ENCODE measurements at regions not wholly inside any gene's neighbourhood (a gene's known extent, or its start where the extent isn't known, plus 50 kb on each side); places are given as distances from the start of the nearest gene placed in this dataset.

GRCh38 chr2:53543083-53543482, 224.5 kb upstream of the CHAC2 start:
- no peak for TF ChIP-seq CTCF (IDR thresholded peaks at IDR 0.05; ENCODE audit: control insufficient read depth, extremely low read depth, insufficient read depth)
- no peak for DNase-seq (ENCODE audit: low read depth)

GRCh38 chr2:53536583-53537361, 230.8 kb upstream of the CHAC2 start:
- no peak for DNase-seq (ENCODE audit: low read depth)
- H3K4me3 ChIP-seq (ENCODE audit: low read depth, low read length), result no peak overlapping the region
- TF ChIP-seq CTCF (IDR thresholded peaks at IDR 0.05; ENCODE audit: control insufficient read depth, extremely low read depth, insufficient read depth), result no peak

More at GRCh38 chr2:53543083-53543482, 224.5 kb upstream of the CHAC2 start:
- no peak overlapping the region for H3K4me3 ChIP-seq (ENCODE audit: low read depth, low read length)

GRCh38 chr2:53535234-53535840, 232.3 kb upstream of the CHAC2 start:
- no peak for DNase-seq (ENCODE audit: low read depth)
- TF ChIP-seq CTCF (IDR thresholded peaks at IDR 0.05; ENCODE audit: control insufficient read depth, extremely low read depth, insufficient read depth), result no peak
- no peak overlapping the region for H3K4me3 ChIP-seq (ENCODE audit: low read depth, low read length)

GRCh38 chr2:53530126-53530525, 237.5 kb upstream of the CHAC2 start:
- no peak for DNase-seq (ENCODE audit: low read depth)
- no peak for TF ChIP-seq CTCF (IDR thresholded peaks at IDR 0.05; ENCODE audit: control insufficient read depth, extremely low read depth, insufficient read depth)
- no peak overlapping the region for H3K4me3 ChIP-seq (ENCODE audit: low read depth, low read length)

GRCh38 chr2:53527056-53527455, 240.5 kb upstream of the CHAC2 start:
- H3K4me3 ChIP-seq (ENCODE audit: low read depth, low read length), result no peak overlapping the region
- TF ChIP-seq CTCF (IDR thresholded peaks at IDR 0.05; ENCODE audit: control insufficient read depth, extremely low read depth, insufficient read depth), result no peak
- no peak for DNase-seq (ENCODE audit: low read depth)

GRCh38 chr2:53519918-53520841, 247.4 kb upstream of the CHAC2 start:
- TF ChIP-seq CTCF (IDR thresholded peaks at IDR 0.05; ENCODE audit: control insufficient read depth, extremely low read depth, insufficient read depth), result no peak
- no peak for DNase-seq (ENCODE audit: low read depth)
- no peak overlapping the region for H3K4me3 ChIP-seq (ENCODE audit: low read depth, low read length)

All from LNCaP clone FGC (cell line).